Natural killer cell (primary cell): ENCODE measurements at regions not wholly inside any gene's neighbourhood (a gene's known extent, or its start where the extent isn't known, plus 50 kb on each side); places are given as distances from the start of the nearest gene placed in this dataset.

Experiments used
- ATAC-seq, 3 donors: fragments of 150-1000 bp in 2 of 3; fragments of 200-7000 bp in 1 of 3; cut with Tn5 transposase; 1 replicate in 1 of 3; 2 replicates in 2 of 3; pipeline ENCODE4 v1.10.0; 2021; ENCODE audit warnings: mild to moderate bottlenecking in 2 of 3, moderate library complexity in 2 of 3
- DNase-seq, 2 donors: peaks; one replicate each; pipeline versions ENCODE4 v3.0.0 to v3.0.0-alpha.2; 2013 to 2021; ENCODE audit warnings: mixed read lengths in 1 of 2
- H3K27ac ChIP-seq: one replicate; pipeline ENCODE4 v1.5.1; 2013; ENCODE audit warnings: mild to moderate bottlenecking, low read length
- H3K27me3 ChIP-seq: one replicate; pipeline ENCODE4 v1.6.1; 2013; ENCODE audit warnings: low read length; ENCODE audit not compliant: control insufficient read depth, insufficient read depth
- H3K36me3 ChIP-seq: one replicate; pipeline ENCODE4 v1.6.1; 2013; ENCODE audit warnings: low read length; ENCODE audit not compliant: control insufficient read depth, insufficient read depth
- H3K4me1 ChIP-seq: one replicate; pipeline ENCODE4 v1.6.1; 2013; ENCODE audit warnings: low read length; ENCODE audit not compliant: control insufficient read depth, insufficient read depth
- H3K4me3 ChIP-seq: one replicate; pipeline ENCODE4 v1.5.1; 2013; ENCODE audit warnings: low read length
- H3K9me3 ChIP-seq: one replicate; pipeline ENCODE4 v1.6.1; 2013; ENCODE audit warnings: low read length; ENCODE audit not compliant: control insufficient read depth, insufficient read depth
- H3K27ac Mint-ChIP-seq, 2 donors: one replicate each; pipeline ENCODE4 v1.8.0; 2022; ENCODE audit warnings: mild to moderate bottlenecking in 2 of 2, mixed read lengths in 2 of 2, moderate library complexity in 1 of 2
- H3K27me3 Mint-ChIP-seq, 2 donors: one replicate each; pipeline ENCODE4 v1.8.0; 2022; ENCODE audit warnings: low read depth in 2 of 2, mixed read lengths in 2 of 2
- H3K36me3 Mint-ChIP-seq: one replicate; pipeline ENCODE4 v1.8.0; 2022; ENCODE audit warnings: mixed read lengths
- H3K4me1 Mint-ChIP-seq, 2 donors: one replicate each; pipeline ENCODE4 v1.8.0; 2022; ENCODE audit warnings: mixed read lengths in 2 of 2
- H3K4me3 Mint-ChIP-seq: one replicate; pipeline ENCODE4 v1.8.0; 2022; ENCODE audit warnings: mild to moderate bottlenecking, moderate library complexity, mixed read lengths
- H3K9me3 Mint-ChIP-seq, 2 donors: one replicate each; pipeline ENCODE4 v1.8.0; 2022; ENCODE audit warnings: mixed read lengths in 2 of 2
- CTCF ChIP-seq: fragments of 200-600 bp; IDR thresholded peaks from one replicate; pipeline ENCODE4 v1.8.0; 2022; ENCODE audit warnings: antibody characterized with exemption
- WGBS: methylation state at CpG from one replicate; pipeline ENCODE4 v1.1.7; 2013; ENCODE audit warnings: missing lambda C conversion rate; ENCODE audit not compliant: insufficient coverage; 5-methylcytosine and 5-hydroxymethylcytosine counted together
- intact Hi-C: fragments of 100-400 bp; cut with micrococcal nuclease; formaldehyde crosslinking; loops from one replicate; pipeline ENCODE4 v1.14.2; 2022

DNA sequence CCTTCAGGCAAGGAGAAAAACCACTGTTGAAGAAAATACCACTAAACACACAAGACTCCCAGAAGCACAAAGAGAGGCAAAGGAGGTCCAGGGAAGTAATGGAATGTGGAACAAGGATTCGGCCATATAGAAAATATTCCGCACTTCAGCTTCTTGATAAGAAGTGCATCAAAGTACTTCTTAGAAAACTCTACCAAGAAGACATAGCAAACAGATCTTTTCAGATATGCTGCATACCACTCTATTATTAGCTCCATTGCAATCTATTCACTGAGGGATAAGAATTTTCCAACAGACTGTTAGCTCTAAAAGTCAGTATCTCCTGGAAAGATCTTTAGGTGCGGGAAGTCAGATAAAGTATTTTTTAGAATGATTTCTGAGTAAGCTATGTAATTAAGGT lies 231.8 kb downstream of the WDR11 start:
- no peaks in the 10 kb centered on the region for H3K4me1 Mint-ChIP-seq
- H3K36me3 Mint-ChIP-seq, result no peaks in the 10 kb centered on the region
- H3K4me1 ChIP-seq, result no peaks in the 10 kb centered on the region
- no peaks in the 10 kb centered on the region for H3K9me3 ChIP-seq
- H3K27me3 ChIP-seq, result no peaks in the 10 kb centered on the region
- DNase-seq (no peak), ATAC-seq (no peak)
- H3K27ac ChIP-seq, result no peak overlapping the region
- WGBS, result 94% methylated on average over 3 of the region's 3 CpGs
- peaks cover 0 to 9% of the 10 kb centered on the region in 2 donors for H3K27me3 Mint-ChIP-seq
- TF ChIP-seq CTCF, result no peak
- H3K36me3 ChIP-seq, result no peaks in the 10 kb centered on the region
- H3K4me3 Mint-ChIP-seq, result no peak overlapping the region
- H3K9me3 Mint-ChIP-seq, result peaks cover 0 to 2% of the 10 kb centered on the region in 2 donors
- no peak overlapping the region for H3K4me3 ChIP-seq
- no peak overlapping the region for H3K27ac Mint-ChIP-seq
- intact Hi-C loops, result no loop called here

DNA sequence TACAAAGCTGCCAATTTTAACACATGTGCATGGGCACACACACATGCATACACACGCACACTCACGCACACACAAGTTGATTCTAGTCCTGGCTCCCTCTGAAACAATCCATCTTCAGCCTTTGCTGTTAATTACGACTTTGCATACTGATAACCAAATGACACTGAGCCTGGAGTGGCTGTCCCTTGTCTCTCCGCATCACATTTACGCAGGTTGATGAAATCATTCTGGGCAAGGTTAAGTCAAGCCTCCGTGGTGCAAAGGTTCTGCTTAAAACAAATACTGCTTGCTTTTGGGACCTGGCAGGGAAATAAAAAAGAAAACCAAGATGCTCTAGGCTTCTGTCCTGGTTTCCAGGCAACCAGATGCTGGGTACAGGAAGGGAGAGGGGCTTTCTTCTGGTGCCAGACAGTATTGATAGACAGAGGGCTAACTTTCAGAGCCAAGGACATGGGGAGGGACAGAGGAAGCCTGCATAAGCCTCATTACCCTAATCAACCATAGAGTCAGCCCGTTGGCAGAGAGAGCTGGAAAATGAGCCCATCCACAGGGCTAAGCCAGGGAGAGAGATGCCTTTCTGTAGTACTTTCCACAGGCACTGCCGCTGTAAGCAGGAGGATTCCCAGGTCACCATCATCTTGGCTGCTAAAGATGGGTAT lies 233.0 kb downstream of the WDR11 start:
- no peak overlapping the region for H3K27ac ChIP-seq
- no peaks in the 10 kb centered on the region for H3K4me1 ChIP-seq
- H3K27me3 ChIP-seq, result no peaks in the 10 kb centered on the region
- Mint-ChIP-seq H3K4me3 (no peak overlapping the region), H3K27me3 (peaks cover 0 to 5% of the 10 kb centered on the region in 2 donors), H3K4me1 (no peaks in the 10 kb centered on the region), H3K27ac (no peak overlapping the region), H3K36me3 (no peaks in the 10 kb centered on the region), H3K9me3 (peaks cover 0 to 2% of the 10 kb centered on the region in 2 donors)
- no peaks in the 10 kb centered on the region for H3K36me3 ChIP-seq
- no peaks in the 10 kb centered on the region for H3K9me3 ChIP-seq
- WGBS, result 77% methylated on average over 8 of the region's 8 CpGs
- no peak for ATAC-seq
- H3K4me3 ChIP-seq, result no peak overlapping the region
- no peak for TF ChIP-seq CTCF
- no peak for DNase-seq
- intact Hi-C loops, result no loop called here

DNA sequence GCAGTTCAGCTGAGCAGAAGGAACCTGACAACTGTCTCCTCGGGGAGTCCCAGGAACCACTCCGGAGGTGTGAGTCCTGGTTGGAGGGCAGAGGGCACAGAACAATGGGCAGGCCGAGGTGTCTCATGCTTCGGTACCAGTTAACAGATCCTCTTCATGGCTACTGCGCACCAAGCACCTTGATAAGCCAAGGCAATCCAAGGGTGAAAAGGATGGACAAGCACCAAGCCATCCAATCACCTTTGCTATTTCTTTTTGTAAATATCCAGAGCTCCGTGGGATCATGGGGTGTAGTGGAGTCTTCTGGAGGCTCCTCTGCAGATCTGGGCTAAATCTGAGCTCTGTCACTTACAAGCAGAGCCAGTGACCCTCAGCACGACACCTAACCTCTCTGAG lies 233.5 kb downstream of the WDR11 start:
- no peaks in the 10 kb centered on the region for H3K36me3 ChIP-seq
- DNase-seq, result no peak
- whole genome bisulfite sequencing, result 81% methylated on average over 6 of the region's 7 CpGs

More for the DNA sequence above, 233.5 kb downstream of the WDR11 start:
- H3K4me3 Mint-ChIP-seq, result no peak overlapping the region
- H3K4me1 Mint-ChIP-seq, result no peaks in the 10 kb centered on the region
- intact Hi-C loops, result no loop called here
- H3K36me3 Mint-ChIP-seq, result no peaks in the 10 kb centered on the region
- ATAC-seq, result no peak
- H3K4me3 ChIP-seq, result no peak overlapping the region
- TF ChIP-seq CTCF, result no peak
- H3K27me3 Mint-ChIP-seq, result peaks cover 0 to 5% of the 10 kb centered on the region in 2 donors
- H3K9me3 Mint-ChIP-seq, result peaks cover 0 to 2% of the 10 kb centered on the region in 2 donors
- H3K27ac ChIP-seq, result no peak overlapping the region
- no peak overlapping the region for H3K27ac Mint-ChIP-seq
- no peaks in the 10 kb centered on the region for H3K9me3 ChIP-seq
- H3K4me1 ChIP-seq, result no peaks in the 10 kb centered on the region
- H3K27me3 ChIP-seq, result no peaks in the 10 kb centered on the region
